ENCODE measurements at regions not wholly inside any gene's neighbourhood (a gene's known extent, or its start where the extent isn't known, plus 50 kb on each side); places are given as distances from the start of the nearest gene placed in this dataset.

DNA sequence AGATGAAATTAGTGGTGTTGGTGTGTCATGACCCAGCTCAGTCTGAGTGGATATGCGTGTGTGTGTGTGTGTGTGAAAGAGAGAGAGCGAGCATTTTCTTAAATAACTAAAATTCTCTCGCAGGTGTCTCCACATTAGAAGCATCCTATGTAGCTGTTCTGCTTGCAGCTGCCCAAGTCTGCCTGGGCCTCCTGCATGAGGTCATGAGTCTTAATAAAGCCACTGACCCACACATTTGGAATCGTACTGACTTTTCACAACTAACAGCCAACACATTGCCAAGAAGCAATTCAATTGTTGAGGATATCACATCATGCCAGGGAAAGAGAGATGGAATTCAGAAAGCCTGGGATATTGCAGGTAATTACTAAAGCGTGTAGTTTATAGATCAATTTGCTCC lies 238.2 kb upstream of the AJAP1 start:
- no peak overlapping the region for H2BK20ac ChIP-seq (ENCODE audit: low read depth, low read length)
- TF ChIP-seq CHD1 (IDR thresholded peaks at IDR 0.05; ENCODE audit: low read depth, low read length): no peak
- TF ChIP-seq, protein P1, sequence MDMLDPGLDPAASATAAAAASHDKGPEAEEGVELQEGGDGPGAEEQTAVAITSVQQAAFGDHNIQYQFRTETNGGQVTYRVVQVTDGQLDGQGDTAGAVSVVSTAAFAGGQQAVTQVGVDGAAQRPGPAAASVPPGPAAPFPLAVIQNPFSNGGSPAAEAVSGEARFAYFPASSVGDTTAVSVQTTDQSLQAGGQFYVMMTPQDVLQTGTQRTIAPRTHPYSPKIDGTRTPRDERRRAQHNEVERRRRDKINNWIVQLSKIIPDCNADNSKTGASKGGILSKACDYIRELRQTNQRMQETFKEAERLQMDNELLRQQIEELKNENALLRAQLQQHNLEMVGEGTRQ (IDR thresholded peaks at IDR 0.05; ENCODE audit: low read depth, low read length): no peak
- no peak overlapping the region for H3K27ac ChIP-seq (ENCODE audit: insufficient read depth, low read length)
- intact Hi-C loops (cut with micrococcal nuclease) (no loop called here), in situ Hi-C loops (cut with MboI; ENCODE audit: low sequenced_read_pairs) (no loop called here), dilution Hi-C loops (cut with HindIII; ENCODE audit: low sequenced_read_pairs, unreplicated experiment) (no loop called here)
- H4K20me1 ChIP-seq (ENCODE audit: insufficient read depth, low read length): no peaks in the 10 kb centered on the region
- H2AK9ac ChIP-seq (replicated peaks; ENCODE audit: low read depth, low read length, poor library complexity): no peak overlapping the region
- POLR2A ChIA-PET (ENCODE audit: unreplicated experiment): no interaction called here
- no peak overlapping the region for H2AK5ac ChIP-seq (ENCODE audit: low read depth, low read length)
- no peaks in the 10 kb centered on the region for H3K36me3 ChIP-seq (ENCODE audit: control insufficient read depth, insufficient read depth, low read length)
- H3K4me1 ChIP-seq (ENCODE audit: control insufficient read depth, insufficient read depth, low read length): no peaks in the 10 kb centered on the region
- H3K4me3 ChIP-seq (ENCODE audit: insufficient read depth, low read depth, low read length): no peak overlapping the region
- peaks cover 20% of the 10 kb centered on the region for H3K9me3 ChIP-seq (ENCODE audit: control insufficient read depth, insufficient read depth, low read length)
- no peak overlapping the region for H3K56ac ChIP-seq (ENCODE audit: extremely low read depth, insufficient read depth, low read length)
- H4K5ac ChIP-seq (ENCODE audit: low read depth, low read length): no peak overlapping the region
- H3K27me3 ChIP-seq (ENCODE audit: control insufficient read depth, insufficient read depth, low read length): no peaks in the 10 kb centered on the region
- ATAC-seq (ENCODE audit: low read depth) (no peak), DNase-seq (no peak)
- no peak overlapping the region for H3K14ac ChIP-seq (replicated peaks; ENCODE audit: low read depth, low read length)
- H3K18ac ChIP-seq (ENCODE audit: low read depth, low read length): no peak overlapping the region
- no TSS peak for BruUV-seq (replicated peaks)
- CTCF ChIA-PET: no interaction called here
- H2AFZ ChIP-seq (replicated peaks; ENCODE audit: low read length, poor library complexity): no peak overlapping the region
- WGBS, 2 experiments (ENCODE audit: extremely low coverage in 2 of 2, insufficient read length in 1 of 2): no CpG with 5 or more reads among the region's 5 CpGs
- no peak overlapping the region for H3K4me2 ChIP-seq (ENCODE audit: low read depth, low read length)
- no peak overlapping the region for H4K8ac ChIP-seq (ENCODE audit: low read depth in 2 of 2, low read length in 2 of 2)
- H3K79me1 ChIP-seq (ENCODE audit: low read depth in 1 of 2, low read length in 2 of 2): no peaks in the 10 kb centered on the region
- H3K4ac ChIP-seq (ENCODE audit: low read depth, low read length): no peak overlapping the region
- H4K91ac ChIP-seq (ENCODE audit: insufficient read depth, low read depth, low read length): no peak overlapping the region
- H2BK120ac ChIP-seq (ENCODE audit: low read depth, low read length): no peak overlapping the region
- no peak overlapping the region for H2BK5ac ChIP-seq (ENCODE audit: low read depth, low read length, poor library complexity, severe bottlenecking)
- no peak overlapping the region for H3K23ac ChIP-seq (ENCODE audit: low read depth, low read length)
- no peak overlapping the region for H3K9ac ChIP-seq (ENCODE audit: low read depth, low read length)
- H2BK15ac ChIP-seq (ENCODE audit: low read depth, low read length): no peak overlapping the region
- H3K9me1 ChIP-seq (ENCODE audit: insufficient read depth, low read length): no peaks in the 10 kb centered on the region
